ENCODE measurements at regions not wholly inside any gene's neighbourhood (a gene's known extent, or its start where the extent isn't known, plus 50 kb on each side); places are given as distances from the start of the nearest gene placed in this dataset.

DNA sequence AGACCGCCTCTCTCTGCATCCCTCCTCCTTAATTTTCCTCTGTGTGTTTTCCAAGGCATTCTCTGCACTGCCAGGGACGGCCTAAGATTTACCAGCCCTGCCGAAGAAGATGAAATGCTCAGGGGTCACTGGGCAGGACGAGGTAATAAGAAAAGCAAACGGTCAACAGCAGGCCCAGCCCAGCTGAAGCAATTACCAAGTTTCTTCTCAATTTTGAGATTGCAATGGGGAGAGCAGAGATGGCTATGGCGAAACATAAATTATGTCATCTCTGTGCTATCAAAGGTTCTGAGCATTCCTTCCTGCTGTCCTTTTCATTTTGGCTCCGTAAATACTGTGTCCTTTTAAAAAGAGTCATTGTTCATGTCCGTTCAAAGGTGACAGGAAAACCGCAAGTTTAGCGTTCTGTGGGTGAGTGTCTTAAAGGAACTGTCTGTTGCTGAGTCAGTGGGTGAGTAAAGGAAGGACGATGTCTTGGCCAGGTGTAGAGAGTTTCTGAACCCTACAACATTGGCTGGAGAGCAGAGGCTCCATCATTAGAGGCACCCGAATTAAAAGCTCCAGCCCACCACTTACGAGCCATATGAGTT is 753.9 kb upstream of the EEF2KMT start:
- DNase-seq (ENCODE audit: low read depth) = no peak
- TF ChIP-seq, protein P1, sequence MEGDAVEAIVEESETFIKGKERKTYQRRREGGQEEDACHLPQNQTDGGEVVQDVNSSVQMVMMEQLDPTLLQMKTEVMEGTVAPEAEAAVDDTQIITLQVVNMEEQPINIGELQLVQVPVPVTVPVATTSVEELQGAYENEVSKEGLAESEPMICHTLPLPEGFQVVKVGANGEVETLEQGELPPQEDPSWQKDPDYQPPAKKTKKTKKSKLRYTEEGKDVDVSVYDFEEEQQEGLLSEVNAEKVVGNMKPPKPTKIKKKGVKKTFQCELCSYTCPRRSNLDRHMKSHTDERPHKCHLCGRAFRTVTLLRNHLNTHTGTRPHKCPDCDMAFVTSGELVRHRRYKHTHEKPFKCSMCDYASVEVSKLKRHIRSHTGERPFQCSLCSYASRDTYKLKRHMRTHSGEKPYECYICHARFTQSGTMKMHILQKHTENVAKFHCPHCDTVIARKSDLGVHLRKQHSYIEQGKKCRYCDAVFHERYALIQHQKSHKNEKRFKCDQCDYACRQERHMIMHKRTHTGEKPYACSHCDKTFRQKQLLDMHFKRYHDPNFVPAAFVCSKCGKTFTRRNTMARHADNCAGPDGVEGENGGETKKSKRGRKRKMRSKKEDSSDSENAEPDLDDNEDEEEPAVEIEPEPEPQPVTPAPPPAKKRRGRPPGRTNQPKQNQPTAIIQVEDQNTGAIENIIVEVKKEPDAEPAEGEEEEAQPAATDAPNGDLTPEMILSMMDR (IDR thresholded peaks at IDR 0.05; ENCODE audit: insufficient read depth, low read depth, low read length) = no peak
- Histone ChIP-seq H3K4me3 (ENCODE audit: low read depth, low read length) (no peak overlapping the region), H3K27me3 (ENCODE audit: control insufficient read depth, insufficient read depth, low read length) (no peaks in the 10 kb centered on the region), H3K36me3 (ENCODE audit: control insufficient read depth, insufficient read depth, low read length) (no peaks in the 10 kb centered on the region)
- ChIA-PET CTCF (no interaction called here), POLR2A (no interaction called here)

- DNase-seq (ENCODE audit: low read depth) = no peak
- Histone ChIP-seq H3K27me3 (ENCODE audit: control insufficient read depth, insufficient read depth, low read length) (no peaks in the 10 kb centered on the region), H3K36me3 (ENCODE audit: control insufficient read depth, insufficient read depth, low read length) (no peaks in the 10 kb centered on the region), H3K4me3 (ENCODE audit: low read depth, low read length) (no peak overlapping the region)
- ChIA-PET POLR2A (no interaction called here), CTCF (no interaction called here)
- TF ChIP-seq, protein P1 (IDR thresholded peaks at IDR 0.05; ENCODE audit: insufficient read depth, low read depth, low read length) = no peak
Observed at GRCh38 chr16:5850632-5851392, 753.2 kb upstream of the EEF2KMT start.

GRCh38 chr16:5845046-5845445 is 747.5 kb upstream of the EEF2KMT start:
- Histone ChIP-seq H3K27me3 (ENCODE audit: control insufficient read depth, insufficient read depth, low read length) (no peaks in the 10 kb centered on the region), H3K36me3 (ENCODE audit: control insufficient read depth, insufficient read depth, low read length) (no peaks in the 10 kb centered on the region), H3K4me3 (ENCODE audit: low read depth, low read length) (no peak overlapping the region)
- CTCF ChIA-PET = interaction anchor here (0.8 kb wide), 1 partner anchor 80 kb away, joined by 3 read pairs; no protein-coding TSS in a partner anchor
- no peak for DNase-seq (ENCODE audit: low read depth)
- TF ChIP-seq, protein P1 (IDR thresholded peaks at IDR 0.05; ENCODE audit: insufficient read depth, low read depth, low read length) = no peak
- POLR2A ChIA-PET = no interaction called here

DNA sequence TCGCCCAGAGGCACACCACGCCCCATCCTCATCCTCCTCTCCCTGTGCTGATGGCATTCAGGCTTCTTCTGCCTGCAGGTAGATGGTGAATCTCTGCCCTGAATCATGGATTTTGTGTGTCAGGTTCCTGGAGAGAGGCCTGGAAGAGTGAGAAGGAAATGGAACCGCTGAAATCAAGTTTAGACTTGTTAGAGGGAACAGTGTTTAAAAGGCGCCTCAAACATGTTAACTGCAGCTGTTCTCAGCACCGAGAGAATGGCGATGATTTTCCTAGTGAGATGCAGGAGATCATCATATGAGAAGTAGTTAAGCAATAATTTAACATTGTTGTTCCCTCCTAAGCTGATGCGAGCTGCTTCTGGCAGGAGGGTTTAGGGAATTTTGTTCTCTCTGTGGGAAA is 744.4 kb upstream of the EEF2KMT start:
- no peaks in the 10 kb centered on the region for H3K27me3 ChIP-seq (ENCODE audit: control insufficient read depth, insufficient read depth, low read length)
- DNase-seq (ENCODE audit: low read depth) = no peak
- no peaks in the 10 kb centered on the region for H3K36me3 ChIP-seq (ENCODE audit: control insufficient read depth, insufficient read depth, low read length)
- ChIA-PET POLR2A (no interaction called here), CTCF (no interaction called here)
- no peak overlapping the region for H3K4me3 ChIP-seq (ENCODE audit: low read depth, low read length)
- TF ChIP-seq, protein P1 (IDR thresholded peaks at IDR 0.05; ENCODE audit: insufficient read depth, low read depth, low read length) = no peak

GRCh38 chr16:5838725-5839124 is 741.1 kb upstream of the EEF2KMT start:
- ChIA-PET CTCF (no interaction called here), POLR2A (no interaction called here)
- H3K4me3 ChIP-seq (ENCODE audit: low read depth, low read length) = no peak overlapping the region
- no peaks in the 10 kb centered on the region for H3K36me3 ChIP-seq (ENCODE audit: control insufficient read depth, insufficient read depth, low read length)
- no peaks in the 10 kb centered on the region for H3K27me3 ChIP-seq (ENCODE audit: control insufficient read depth, insufficient read depth, low read length)
- TF ChIP-seq, protein P1 (IDR thresholded peaks at IDR 0.05; ENCODE audit: insufficient read depth, low read depth, low read length) = no peak
- no peak for DNase-seq (ENCODE audit: low read depth)
